ENCODE measurements at regions not wholly inside any gene's neighbourhood (a gene's known extent, or its start where the extent isn't known, plus 50 kb on each side); places are given as distances from the start of the nearest gene placed in this dataset.

GRCh38 chr3:197378985-197379718 is 80.7 kb upstream of the DLG1 start:
- Histone ChIP-seq H3K79me2 (ENCODE audit: insufficient read depth, low read length) (no peaks in the 10 kb centered on the region), H3K4me2 (replicated peaks; ENCODE audit: extremely low read depth, low read length, poor library complexity, severe bottlenecking) (no peak overlapping the region), H3K4me1 (ENCODE audit: control insufficient read depth in 1 of 2, insufficient read depth in 2 of 2, low read length in 2 of 2) (no peaks in the 10 kb centered on the region), H4K20me1 (ENCODE audit: insufficient read depth, low read length) (no peaks in the 10 kb centered on the region), H3K27me3 (ENCODE audit: control insufficient read depth in 2 of 2, insufficient read depth in 2 of 2, low read length in 2 of 2) (no peaks in the 10 kb centered on the region), H3K36me3 (replicated peaks in 1 of 2; ENCODE audit: control insufficient read depth in 1 of 2, insufficient read depth in 2 of 2, low read length in 2 of 2) (no peaks in the 10 kb centered on the region), H2AFZ (ENCODE audit: insufficient read depth, low read depth, low read length, poor library complexity, severe bottlenecking) (no peak overlapping the region), H3K9ac (ENCODE audit: insufficient read depth, low read length, poor library complexity, severe bottlenecking) (no peak overlapping the region), H3K27ac (ENCODE audit: low read depth in 1 of 2, low read length in 2 of 2) (no peak overlapping the region), H3K4me3 (replicated peaks in 1 of 3; ENCODE audit: low read depth in 2 of 3, low read length in 3 of 3) (no peak overlapping the region), H3K9me3 (replicated peaks in 1 of 2; ENCODE audit: control insufficient read depth in 1 of 2, insufficient read depth in 1 of 2, low read length in 2 of 2) (peaks cover 0 to 3% of the 10 kb centered on the region in 2 donors)
- Mint-ChIP-seq H3K4me3 (no peak overlapping the region), H3K4me1 (peaks cover 7% of the 10 kb centered on the region), H3K27me3 (ENCODE audit: low read depth in 3 of 3) (peaks cover 4 to 7% (median 6%) of the 10 kb centered on the region in 3 donors), H3K9me3 (peaks cover 0 to 2% (median 0%) of the 10 kb centered on the region in 7 donors), H3K36me3 (no peaks in the 10 kb centered on the region), H3K27ac (no peak overlapping the region)
- DNase-seq: no peak
- intact Hi-C loops (cut with micrococcal nuclease): no loop called here
- WGBS (ENCODE audit: insufficient coverage): 85% methylated on average over 11 of the region's 22 CpGs
- TF ChIP-seq CTCF (IDR thresholded peaks at IDR 0.05): no peak

DNA sequence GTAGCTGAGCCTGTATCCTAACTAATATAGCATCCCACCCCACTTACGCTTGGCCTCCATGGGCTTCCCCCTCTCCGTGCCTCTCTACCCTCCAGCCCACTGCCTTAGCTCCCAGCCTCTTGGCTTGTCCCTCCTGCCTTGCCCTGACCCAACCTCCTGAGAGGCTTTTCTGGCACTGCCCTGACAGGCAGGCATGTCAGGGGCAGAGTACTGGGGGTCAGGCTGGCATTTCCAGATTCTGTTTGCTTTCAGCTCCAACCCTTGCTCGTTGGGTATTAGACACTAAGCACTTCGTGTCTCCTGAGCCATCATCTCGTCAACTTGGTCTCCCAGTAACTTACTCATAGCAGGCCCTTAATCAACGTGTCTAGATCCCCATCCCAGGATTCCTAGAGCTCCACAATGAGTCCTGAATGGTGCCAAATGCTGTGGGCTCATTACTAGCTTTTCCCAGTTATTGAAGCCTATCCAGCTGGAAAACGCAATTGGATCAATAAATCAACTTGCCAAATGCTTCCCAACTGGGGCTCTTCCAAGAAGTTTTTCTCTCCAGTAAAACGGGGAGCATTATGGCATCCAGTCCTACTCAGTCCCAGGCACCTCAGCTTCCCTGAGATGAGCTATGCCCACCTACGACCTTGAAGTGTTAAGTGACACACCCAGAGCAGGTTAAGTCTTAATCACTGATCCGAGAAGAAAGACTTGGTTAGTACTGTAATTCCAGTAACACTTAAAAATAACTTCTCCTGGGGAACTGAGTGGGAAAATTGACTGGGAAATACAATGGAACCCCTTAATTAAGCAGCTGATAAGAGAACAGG is 78.5 kb upstream of the DLG1 start:
- intact Hi-C loops (cut with micrococcal nuclease): no loop called here
- H3K36me3 Mint-ChIP-seq: no peaks in the 10 kb centered on the region
- Histone ChIP-seq H3K4me2 (replicated peaks; ENCODE audit: extremely low read depth, low read length, poor library complexity, severe bottlenecking) (no peak overlapping the region), H3K9ac (ENCODE audit: insufficient read depth, low read length, poor library complexity, severe bottlenecking) (no peak overlapping the region), H3K36me3 (replicated peaks in 1 of 2; ENCODE audit: control insufficient read depth in 1 of 2, insufficient read depth in 2 of 2, low read length in 2 of 2) (no peaks in the 10 kb centered on the region), H3K27me3 (ENCODE audit: control insufficient read depth in 2 of 2, insufficient read depth in 2 of 2, low read length in 2 of 2) (no peaks in the 10 kb centered on the region), H3K4me1 (ENCODE audit: control insufficient read depth in 1 of 2, insufficient read depth in 2 of 2, low read length in 2 of 2) (no peaks in the 10 kb centered on the region), H3K9me3 (replicated peaks in 1 of 2; ENCODE audit: control insufficient read depth in 1 of 2, insufficient read depth in 1 of 2, low read length in 2 of 2) (no peaks in the 10 kb centered on the region), H4K20me1 (ENCODE audit: insufficient read depth, low read length) (no peaks in the 10 kb centered on the region), H3K79me2 (ENCODE audit: insufficient read depth, low read length) (no peaks in the 10 kb centered on the region), H2AFZ (ENCODE audit: insufficient read depth, low read depth, low read length, poor library complexity, severe bottlenecking) (no peak overlapping the region), H3K4me3 (replicated peaks in 1 of 3; ENCODE audit: low read depth in 2 of 3, low read length in 3 of 3) (no peak overlapping the region), H3K27ac (ENCODE audit: low read depth in 1 of 2, low read length in 2 of 2) (no peak overlapping the region)
- WGBS (ENCODE audit: insufficient coverage): 90% methylated on average over 8 of the region's 10 CpGs
- H3K9me3 Mint-ChIP-seq: peaks cover 0 to 2% (median 0%) of the 10 kb centered on the region in 7 donors
- no peak for DNase-seq
- no peak overlapping the region for H3K4me3 Mint-ChIP-seq
- H3K27ac Mint-ChIP-seq: no peak overlapping the region
- H3K27me3 Mint-ChIP-seq (ENCODE audit: low read depth in 3 of 3): peaks cover 7% of the 10 kb centered on the region in 3 donors
- TF ChIP-seq CTCF (IDR thresholded peaks at IDR 0.05): no peak
- H3K4me1 Mint-ChIP-seq: peaks cover 7% of the 10 kb centered on the region
